Naive thymus-derived CD4-positive, alpha-beta T cell (primary cell): ENCODE measurements at regions not wholly inside any gene's neighbourhood (a gene's known extent, or its start where the extent isn't known, plus 50 kb on each side); places are given as distances from the start of the nearest gene placed in this dataset.

Experiments
- ATAC-seq: fragments of 150-1000 bp; cut with Tn5 transposase; 2 replicates; pipeline ENCODE4 v1.10.0; 2021; ENCODE audit warnings: mild to moderate bottlenecking, moderate library complexity
- CTCF ChIA-PET: fragments of 350-600 bp; sonication (Branson Sonifier 250); formaldehyde crosslinking; loops from one replicate; lab custom pipeline; 2021; ENCODE audit warnings: antibody characterized with exemption; lab: Charles Lee
- POLR2A ChIA-PET: fragments of 350-600 bp; sonication (Branson Sonifier 250); formaldehyde crosslinking; loops from one replicate; lab custom pipeline; 2021; ENCODE audit warnings: antibody characterized with exemption, inconsistent platforms; lab: Charles Lee
- DNase-seq, 9 donors: peaks; one replicate each; pipeline versions ENCODE4 v3.0.0 to v3.0.0-alpha.2; 2020 to 2022; ENCODE audit warnings: mixed read lengths in 1 of 9
- H3K27ac ChIP-seq: one replicate; pipeline ENCODE4 v1.7.0; 2013; ENCODE audit warnings: mild to moderate bottlenecking, low read depth, low read length, moderate library complexity
- H3K27me3 ChIP-seq, 2 donors: one replicate each; pipeline ENCODE4 v1.7.0; 2013; ENCODE audit warnings: low read length in 2 of 2, mild to moderate bottlenecking in 2 of 2, moderate library complexity in 2 of 2; ENCODE audit not compliant: control insufficient read depth in 2 of 2, insufficient read depth in 2 of 2
- H3K36me3 ChIP-seq, 3 experiments: 1 replicate in 2 of 3; 2 replicates in 1 of 3; pipeline ENCODE4 v1.7.0; 2013; ENCODE audit warnings: low read length in 3 of 3, mild to moderate bottlenecking in 3 of 3, moderate library complexity in 1 of 3; ENCODE audit not compliant: insufficient read depth in 3 of 3, control insufficient read depth in 2 of 3
- H3K4me1 ChIP-seq, 2 donors: one replicate each; pipeline ENCODE4 v1.7.0; 2013; ENCODE audit warnings: low read length in 2 of 2, mild to moderate bottlenecking in 2 of 2, moderate library complexity in 1 of 2; ENCODE audit not compliant: control insufficient read depth in 2 of 2, insufficient read depth in 2 of 2
- H3K4me3 ChIP-seq: 2 replicates; pipeline ENCODE4 v1.7.0; 2013; ENCODE audit warnings: mild to moderate bottlenecking, low read length
- H3K9me3 ChIP-seq, 3 experiments: 1 replicate in 2 of 3; 2 replicates in 1 of 3; pipeline ENCODE4 v1.7.0; 2013; ENCODE audit warnings: low read length in 3 of 3; ENCODE audit not compliant: control insufficient read depth in 2 of 3
- H3K27ac Mint-ChIP-seq, 9 donors: one replicate each; pipeline ENCODE4 v1.8.0; 2020 to 2022; ENCODE audit warnings: mixed read lengths in 9 of 9, mild to moderate bottlenecking in 8 of 9, moderate library complexity in 5 of 9, inconsistent platforms in 2 of 9
- H3K27me3 Mint-ChIP-seq, 5 donors: one replicate each; pipeline ENCODE4 v1.8.0; 2021 to 2022; ENCODE audit warnings: mixed read lengths in 5 of 5, mild to moderate bottlenecking in 1 of 5
- H3K36me3 Mint-ChIP-seq, 5 donors: one replicate each; pipeline ENCODE4 v1.8.0; 2020 to 2022; ENCODE audit warnings: mixed read lengths in 5 of 5, mild to moderate bottlenecking in 3 of 5, inconsistent platforms in 1 of 5
- H3K4me1 Mint-ChIP-seq, 7 donors: one replicate each; pipeline ENCODE4 v1.8.0; 2020 to 2022; ENCODE audit warnings: mixed read lengths in 7 of 7, mild to moderate bottlenecking in 3 of 7, inconsistent platforms in 1 of 7
- H3K4me3 Mint-ChIP-seq, 10 donors: one replicate each; pipeline ENCODE4 v1.8.0; 2020 to 2022; ENCODE audit warnings: mild to moderate bottlenecking in 10 of 10, mixed read lengths in 10 of 10, moderate library complexity in 6 of 10, inconsistent platforms in 2 of 10
- H3K9me3 Mint-ChIP-seq, 11 donors: one replicate each; pipeline ENCODE4 v1.8.0; 2020 to 2022; ENCODE audit warnings: mixed read lengths in 11 of 11, mild to moderate bottlenecking in 4 of 11, inconsistent platforms in 1 of 11, moderate library complexity in 1 of 11
- intact Hi-C, 2 donors: fragments of 100-400 bp; cut with micrococcal nuclease; formaldehyde crosslinking; loops; one replicate each; pipeline ENCODE4 v1.15.1; 2023

DNA sequence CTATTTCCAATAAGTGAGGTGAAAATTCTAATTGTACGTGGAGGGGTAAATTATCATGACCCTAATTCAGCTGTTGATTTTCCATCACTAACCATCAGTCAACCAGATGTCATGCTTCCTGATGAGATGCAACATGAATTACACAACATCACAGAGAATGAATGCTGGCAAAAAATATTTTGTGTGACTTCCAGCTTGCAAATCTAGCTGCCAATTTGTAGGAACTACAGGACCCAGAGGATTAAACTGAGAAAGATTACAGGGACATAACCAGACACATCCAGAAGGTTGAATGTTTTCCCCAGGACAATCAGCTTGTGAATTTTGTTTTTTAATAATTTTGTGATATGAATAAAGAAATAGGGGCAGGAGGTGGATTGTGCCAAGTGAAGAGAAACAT is 349.0 kb upstream of the ATP10A start:
- Histone ChIP-seq H3K27me3 (peaks cover 0 to 5% of the 10 kb centered on the region in 2 donors), H3K4me3 (no peak overlapping the region), H3K27ac (no peak overlapping the region), H3K36me3 (no peaks in the 10 kb centered on the region), H3K9me3 (no peaks in the 10 kb centered on the region), H3K4me1 (no peaks in the 10 kb centered on the region)
- ChIA-PET POLR2A (no interaction called here), CTCF (no interaction called here)
- Mint-ChIP-seq H3K27ac (no peak overlapping the region), H3K36me3 (no peaks in the 10 kb centered on the region), H3K27me3 (peaks cover 0 to 29% (median 0%) of the 10 kb centered on the region in 5 donors), H3K4me1 (peaks cover 0 to under 1% (median 0%) of the 10 kb centered on the region in 7 donors), H3K9me3 (peaks cover 0 to 15% (median 2%) of the 10 kb centered on the region in 11 donors), H3K4me3 (no peak overlapping the region)
- ATAC-seq (no peak), DNase-seq (no peak)
- intact Hi-C loops = no loop called here

- no peak for ATAC-seq
- H3K36me3 Mint-ChIP-seq = no peaks in the 10 kb centered on the region
- H3K27ac Mint-ChIP-seq = no peak overlapping the region
- H3K4me3 Mint-ChIP-seq = no peak overlapping the region
- ChIA-PET CTCF (no interaction called here), POLR2A (no interaction called here)
- no peaks in the 10 kb centered on the region for H3K4me1 ChIP-seq
- H3K27ac ChIP-seq = no peak overlapping the region
- no peaks in the 10 kb centered on the region for H3K4me1 Mint-ChIP-seq
- H3K27me3 Mint-ChIP-seq = peaks cover 0 to 29% (median 0%) of the 10 kb centered on the region in 5 donors
- no peaks in the 10 kb centered on the region for H3K36me3 ChIP-seq
- no peaks in the 10 kb centered on the region for H3K9me3 ChIP-seq
- H3K27me3 ChIP-seq = peaks cover 0 to 5% of the 10 kb centered on the region in 2 donors
- peaks cover 0 to 6% (median 0%) of the 10 kb centered on the region in 11 donors for H3K9me3 Mint-ChIP-seq
- intact Hi-C loops = no loop called here
- H3K4me3 ChIP-seq = no peak overlapping the region
- DNase-seq = no peak
Observed at GRCh38 chr15:26210980-26211379, 347.9 kb upstream of the ATP10A start.

- H3K27me3 Mint-ChIP-seq = peaks cover 0 to 20% (median 8%) of the 10 kb centered on the region in 5 donors
- no peaks in the 10 kb centered on the region for H3K36me3 Mint-ChIP-seq
- H3K27ac Mint-ChIP-seq = no peak overlapping the region
- intact Hi-C loops = no loop called here
- ChIA-PET CTCF (no interaction called here), POLR2A (no interaction called here)
- no peaks in the 10 kb centered on the region for H3K4me1 Mint-ChIP-seq
- DNase-seq (no peak), ATAC-seq (no peak)
- H3K9me3 Mint-ChIP-seq = peaks cover 0 to 2% (median 0%) of the 10 kb centered on the region in 11 donors
- Histone ChIP-seq H3K4me3 (no peak overlapping the region), H3K36me3 (no peaks in the 10 kb centered on the region), H3K4me1 (no peaks in the 10 kb centered on the region), H3K27ac (no peak overlapping the region), H3K9me3 (no peaks in the 10 kb centered on the region), H3K27me3 (no peaks in the 10 kb centered on the region)
- H3K4me3 Mint-ChIP-seq = no peak overlapping the region
Observed at GRCh38 chr15:26201177-26201858, 338.2 kb upstream of the ATP10A start.

- CTCF ChIA-PET = no interaction called here
- Mint-ChIP-seq H3K4me1 (no peaks in the 10 kb centered on the region), H3K27me3 (peaks cover 0 to 20% (median 8%) of the 10 kb centered on the region in 5 donors), H3K27ac (no peak overlapping the region), H3K36me3 (no peaks in the 10 kb centered on the region), H3K9me3 (peaks cover 0 to 2% (median 0%) of the 10 kb centered on the region in 11 donors), H3K4me3 (no peak overlapping the region)
- Histone ChIP-seq H3K27ac (no peak overlapping the region), H3K27me3 (no peaks in the 10 kb centered on the region), H3K4me3 (no peak overlapping the region), H3K36me3 (no peaks in the 10 kb centered on the region), H3K9me3 (no peaks in the 10 kb centered on the region), H3K4me1 (no peaks in the 10 kb centered on the region)
- ATAC-seq (no peak), DNase-seq (no peak)
- intact Hi-C loops = no loop called here
- POLR2A ChIA-PET = no interaction called here
Observed at GRCh38 chr15:26200427-26200826, 337.3 kb upstream of the ATP10A start.

DNA sequence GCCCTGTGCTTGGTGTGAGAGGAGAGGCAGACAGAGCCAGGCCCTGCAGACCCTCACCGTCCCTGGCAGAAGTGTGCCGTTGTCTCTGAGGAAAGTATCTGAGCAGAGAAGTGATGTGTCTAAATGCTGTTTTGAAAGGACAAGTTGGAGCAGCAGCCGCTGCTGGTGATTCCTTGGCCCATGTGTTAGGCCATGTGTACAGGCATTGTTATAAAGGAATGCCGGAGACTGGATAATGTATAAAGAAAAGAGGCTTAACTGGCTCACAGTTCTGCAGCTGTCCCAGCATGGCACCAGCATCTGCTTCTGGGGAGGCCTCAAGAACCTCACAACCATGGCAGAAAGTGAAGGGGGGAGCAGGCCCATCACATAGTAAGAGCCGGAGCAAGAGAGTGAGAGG is 334.6 kb upstream of the ATP10A start:
- no peaks in the 10 kb centered on the region for H3K36me3 ChIP-seq
- no peaks in the 10 kb centered on the region for H3K4me1 ChIP-seq
- H3K9me3 ChIP-seq = no peaks in the 10 kb centered on the region
- ChIA-PET POLR2A (no interaction called here), CTCF (no interaction called here)
- Mint-ChIP-seq H3K4me1 (no peaks in the 10 kb centered on the region), H3K36me3 (no peaks in the 10 kb centered on the region), H3K4me3 (no peak overlapping the region), H3K9me3 (peaks cover 0 to 2% (median 0%) of the 10 kb centered on the region in 11 donors), H3K27me3 (peaks cover 0 to 15% (median 6%) of the 10 kb centered on the region in 5 donors), H3K27ac (no peak overlapping the region)
- no peak overlapping the region for H3K27ac ChIP-seq
- intact Hi-C loops = no loop called here
- DNase-seq = no peak
- H3K4me3 ChIP-seq = no peak overlapping the region
- H3K27me3 ChIP-seq = no peaks in the 10 kb centered on the region
- no peak for ATAC-seq

DNA sequence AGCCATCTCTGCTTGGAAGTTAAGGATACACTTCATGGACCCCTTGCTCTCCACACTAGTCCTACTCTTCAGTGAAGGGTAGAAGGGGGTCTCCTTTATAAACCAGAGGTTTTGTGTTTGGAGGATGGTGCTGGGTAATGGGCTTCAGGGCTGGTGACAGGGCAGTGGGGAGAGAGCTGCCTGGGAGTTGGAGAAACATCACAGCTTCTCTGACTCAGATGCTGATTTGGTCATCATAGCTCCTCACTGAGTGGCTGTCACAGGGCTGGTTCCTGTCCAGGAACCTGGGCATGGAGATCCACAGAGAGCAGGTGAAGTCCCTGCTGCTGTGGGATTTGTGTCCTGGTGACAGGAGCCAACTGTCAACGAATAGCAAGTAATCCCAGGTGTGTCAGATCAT is 333.9 kb upstream of the ATP10A start:
- no peak for DNase-seq
- H3K27me3 Mint-ChIP-seq = peaks cover 0 to 15% (median 5%) of the 10 kb centered on the region in 5 donors
- POLR2A ChIA-PET = no interaction called here

DNA sequence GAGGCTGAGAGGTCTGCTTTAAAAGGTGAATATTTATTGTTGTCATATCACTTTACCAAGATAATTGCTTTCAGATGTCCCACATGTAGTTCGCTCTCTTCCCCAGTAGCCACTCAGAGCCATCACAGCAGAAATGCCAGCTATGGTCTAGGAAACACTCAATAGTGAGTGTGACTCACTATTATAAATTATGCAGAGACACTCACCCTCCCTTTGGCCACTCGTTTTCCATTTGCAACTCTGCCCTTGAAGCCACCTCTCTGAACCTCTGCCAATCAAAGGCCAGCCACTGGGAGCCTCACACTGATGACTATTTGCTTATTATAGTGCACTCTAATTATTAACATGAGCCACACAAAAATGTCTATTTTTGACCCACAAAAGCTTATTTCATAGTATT is 328.1 kb upstream of the ATP10A start:
- ATAC-seq (no peak), DNase-seq (no peak)
- Mint-ChIP-seq H3K4me1 (no peaks in the 10 kb centered on the region), H3K4me3 (no peak overlapping the region), H3K9me3 (peaks cover 0 to 2% (median 0%) of the 10 kb centered on the region in 11 donors), H3K36me3 (no peaks in the 10 kb centered on the region), H3K27ac (no peak overlapping the region), H3K27me3 (peaks cover 0 to 8% (median 0%) of the 10 kb centered on the region in 5 donors)
- Histone ChIP-seq H3K4me3 (no peak overlapping the region), H3K9me3 (no peaks in the 10 kb centered on the region), H3K27me3 (no peaks in the 10 kb centered on the region), H3K36me3 (no peaks in the 10 kb centered on the region), H3K27ac (no peak overlapping the region), H3K4me1 (no peaks in the 10 kb centered on the region)
- ChIA-PET POLR2A (no interaction called here), CTCF (no interaction called here)
- intact Hi-C loops = no loop called here

More for the DNA sequence above, 333.9 kb upstream of the ATP10A start:
- Mint-ChIP-seq H3K4me3 (no peak overlapping the region), H3K27ac (no peak overlapping the region), H3K9me3 (peaks cover 0 to 2% (median 0%) of the 10 kb centered on the region in 11 donors), H3K36me3 (no peaks in the 10 kb centered on the region), H3K4me1 (no peaks in the 10 kb centered on the region)
- CTCF ChIA-PET = no interaction called here
- Histone ChIP-seq H3K4me1 (no peaks in the 10 kb centered on the region), H3K36me3 (no peaks in the 10 kb centered on the region), H3K9me3 (no peaks in the 10 kb centered on the region), H3K27me3 (no peaks in the 10 kb centered on the region), H3K4me3 (no peak overlapping the region), H3K27ac (no peak overlapping the region)
- intact Hi-C loops = no loop called here
- ATAC-seq = no peak
